ENCODE measurements at regions not wholly inside any gene's neighbourhood (a gene's known extent, or its start where the extent isn't known, plus 50 kb on each side); places are given as distances from the start of the nearest gene placed in this dataset.

DNA sequence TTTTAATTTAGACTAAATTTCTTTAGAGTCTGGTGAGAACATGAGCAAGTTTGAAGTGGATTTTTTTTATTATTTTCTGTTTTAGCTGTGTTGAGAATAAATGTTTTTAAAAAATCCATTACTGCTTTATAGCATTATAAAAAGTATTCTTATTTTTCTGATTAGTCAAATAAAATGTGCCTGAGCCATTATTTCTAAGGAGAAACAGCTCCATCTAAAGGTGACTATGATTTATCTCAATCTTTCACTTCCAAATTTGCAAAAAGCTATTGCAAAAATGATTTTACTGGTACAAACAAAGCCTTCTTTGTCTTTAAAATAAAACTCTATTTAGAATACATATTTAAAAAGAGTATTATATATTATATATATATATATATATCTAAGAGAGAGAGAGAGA, 959.2 kb downstream of the FAM133A start:
- TF ChIP-seq, protein P1, sequence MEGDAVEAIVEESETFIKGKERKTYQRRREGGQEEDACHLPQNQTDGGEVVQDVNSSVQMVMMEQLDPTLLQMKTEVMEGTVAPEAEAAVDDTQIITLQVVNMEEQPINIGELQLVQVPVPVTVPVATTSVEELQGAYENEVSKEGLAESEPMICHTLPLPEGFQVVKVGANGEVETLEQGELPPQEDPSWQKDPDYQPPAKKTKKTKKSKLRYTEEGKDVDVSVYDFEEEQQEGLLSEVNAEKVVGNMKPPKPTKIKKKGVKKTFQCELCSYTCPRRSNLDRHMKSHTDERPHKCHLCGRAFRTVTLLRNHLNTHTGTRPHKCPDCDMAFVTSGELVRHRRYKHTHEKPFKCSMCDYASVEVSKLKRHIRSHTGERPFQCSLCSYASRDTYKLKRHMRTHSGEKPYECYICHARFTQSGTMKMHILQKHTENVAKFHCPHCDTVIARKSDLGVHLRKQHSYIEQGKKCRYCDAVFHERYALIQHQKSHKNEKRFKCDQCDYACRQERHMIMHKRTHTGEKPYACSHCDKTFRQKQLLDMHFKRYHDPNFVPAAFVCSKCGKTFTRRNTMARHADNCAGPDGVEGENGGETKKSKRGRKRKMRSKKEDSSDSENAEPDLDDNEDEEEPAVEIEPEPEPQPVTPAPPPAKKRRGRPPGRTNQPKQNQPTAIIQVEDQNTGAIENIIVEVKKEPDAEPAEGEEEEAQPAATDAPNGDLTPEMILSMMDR (IDR thresholded peaks at IDR 0.05) = no peak
- TF ChIP-seq POLR2A (IDR thresholded peaks at IDR 0.05) = no peak
- no peak for TF ChIP-seq POLR2AphosphoS5 (IDR thresholded peaks at IDR 0.05)
